ENCODE measurements at regions not wholly inside any gene's neighbourhood (a gene's known extent, or its start where the extent isn't known, plus 50 kb on each side); places are given as distances from the start of the nearest gene placed in this dataset.
"Not testable (repeated sequence)": the region's sequence is repeated elsewhere in the genome, so short reads cannot be mapped to it uniquely, and the experiment has no call there.

DNA sequence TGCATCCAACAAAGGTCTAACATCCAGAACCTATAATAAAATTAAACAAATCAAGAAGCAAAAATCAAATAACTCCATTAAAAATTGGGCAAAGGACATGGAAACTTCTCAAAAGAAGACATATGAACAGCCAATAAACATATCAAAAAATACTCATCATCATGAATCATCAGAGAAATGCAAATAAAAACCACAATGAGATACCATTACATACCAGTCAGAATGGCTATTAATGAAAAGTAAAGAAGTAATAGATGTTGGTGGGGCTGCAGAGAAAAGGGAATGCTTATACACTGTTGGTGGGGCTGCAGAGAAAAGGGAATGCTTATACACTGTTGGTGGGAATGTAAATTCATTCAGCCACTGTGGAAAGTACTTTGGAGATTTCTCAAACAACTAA lies 465.8 kb downstream of the ZIC3 start:
- DNase-seq: no peak

- DNase-seq: peak; percentile 1
These were observed 468.2 kb downstream of the ZIC3 start for GRCh38 chrX:138034136-138034535.

DNA sequence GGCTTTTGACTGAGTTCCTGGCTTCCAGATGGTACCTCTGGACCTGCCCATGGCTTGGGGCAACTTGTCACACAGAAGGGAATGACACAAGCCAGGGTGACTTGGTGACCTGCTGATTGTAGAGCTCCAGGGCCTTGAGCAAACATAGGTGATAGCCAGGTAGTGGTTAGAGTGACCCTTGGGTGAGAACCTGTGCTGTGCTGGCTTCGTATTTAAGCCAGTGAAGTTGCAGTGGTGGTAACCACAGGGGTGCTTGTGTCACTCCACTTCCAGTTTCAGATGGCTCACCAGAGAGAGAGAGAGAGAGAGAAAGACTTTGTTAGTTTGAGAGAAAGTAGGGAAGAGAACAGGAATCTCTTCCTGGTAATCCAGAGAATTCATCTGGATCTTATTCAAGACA lies 471.6 kb downstream of the ZIC3 start:
- no peak for DNase-seq

GRCh38 chrX:138057883-138058282 lies 492.0 kb downstream of the ZIC3 start:
- DNase-seq: no peak

DNA sequence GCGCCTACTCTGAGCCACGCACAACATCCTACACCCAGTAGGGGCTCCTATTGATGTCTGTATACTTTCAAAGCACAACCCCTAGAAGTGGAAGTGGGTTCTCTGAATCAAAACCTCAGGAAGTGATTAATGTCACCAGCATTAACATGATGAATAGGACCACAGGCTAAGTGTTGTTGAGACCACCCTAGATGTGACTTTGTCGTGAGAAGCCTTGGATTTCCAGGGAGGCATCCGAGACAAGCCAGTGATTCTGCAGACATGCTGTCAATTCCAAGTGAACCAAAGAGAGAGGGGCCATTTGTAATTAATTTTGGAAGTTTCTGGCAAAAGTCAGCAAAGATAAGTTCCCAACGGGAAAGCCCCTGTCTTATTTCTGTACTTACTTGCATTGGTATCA lies 493.0 kb downstream of the ZIC3 start:
- DNase-seq: no peak

DNA sequence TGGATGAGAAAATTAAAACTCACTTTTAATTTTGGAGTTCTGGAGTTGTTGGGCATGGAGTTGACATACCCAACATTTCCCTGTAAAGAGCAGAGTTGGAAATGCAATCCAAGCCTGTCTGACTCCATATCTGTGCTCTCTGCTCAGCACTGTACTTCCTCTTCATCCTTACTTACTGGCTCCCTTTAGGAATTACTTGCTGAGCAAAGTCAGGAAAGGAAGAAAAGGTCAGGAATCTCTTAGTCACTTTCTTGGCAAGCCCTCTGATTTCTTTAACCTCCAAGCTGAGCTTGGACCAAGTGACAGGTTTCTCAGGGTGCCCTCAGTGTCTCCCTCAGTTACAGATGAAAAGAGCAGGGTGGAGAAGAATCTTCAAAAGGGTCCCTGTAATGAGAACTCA lies 501.5 kb downstream of the ZIC3 start:
- no peak for DNase-seq

DNA sequence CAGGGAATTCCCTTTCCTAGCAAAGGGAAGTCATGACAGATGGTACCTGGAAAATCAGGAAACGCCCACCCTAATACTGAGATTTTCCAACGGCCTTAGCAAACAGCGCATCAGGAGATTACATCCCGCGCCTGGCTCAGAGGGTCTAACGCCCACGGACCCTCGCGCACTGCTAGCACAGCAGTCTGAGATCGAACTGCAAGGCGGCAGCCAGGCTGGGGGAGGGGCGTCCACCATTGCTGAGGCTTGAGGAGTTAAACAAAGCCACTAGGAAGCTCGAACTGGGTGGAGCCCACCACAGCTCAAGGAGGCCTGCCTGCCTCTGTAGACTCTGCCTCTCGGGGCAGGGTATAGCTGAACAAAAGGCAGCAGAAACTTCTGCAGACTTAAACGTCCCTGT lies 507.7 kb downstream of the ZIC3 start:
- no peak for DNase-seq

DNA sequence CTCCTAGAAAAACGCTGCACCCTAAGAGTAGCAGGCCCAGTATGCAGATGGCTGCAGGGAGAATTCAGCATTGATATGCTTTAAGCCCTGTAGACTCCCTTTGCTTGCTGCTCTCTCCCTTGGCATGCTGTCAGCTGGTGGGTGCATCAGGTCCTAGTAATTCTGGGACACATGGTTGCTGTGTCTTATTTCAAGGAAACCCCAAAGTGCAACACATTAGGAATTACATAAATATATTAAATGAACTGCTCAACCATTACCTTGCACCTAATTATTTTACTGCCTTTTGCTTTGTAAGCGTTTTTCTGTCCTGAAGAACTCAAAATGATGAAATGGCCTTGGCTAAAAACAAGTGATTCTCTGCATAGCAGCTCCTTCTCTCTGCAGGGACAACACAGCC lies 516.3 kb downstream of the ZIC3 start:
- no peak for DNase-seq

- no peak for DNase-seq
These were observed 517.0 kb downstream of the ZIC3 start for GRCh38 chrX:138082896-138083295.

- DNase-seq: not testable (repeated sequence)
These were observed 545.0 kb downstream of the ZIC3 start for GRCh38 chrX:138110910-138111309.

GRCh38 chrX:138127314-138127713 lies 561.4 kb downstream of the ZIC3 start:
- DNase-seq: no peak

DNA sequence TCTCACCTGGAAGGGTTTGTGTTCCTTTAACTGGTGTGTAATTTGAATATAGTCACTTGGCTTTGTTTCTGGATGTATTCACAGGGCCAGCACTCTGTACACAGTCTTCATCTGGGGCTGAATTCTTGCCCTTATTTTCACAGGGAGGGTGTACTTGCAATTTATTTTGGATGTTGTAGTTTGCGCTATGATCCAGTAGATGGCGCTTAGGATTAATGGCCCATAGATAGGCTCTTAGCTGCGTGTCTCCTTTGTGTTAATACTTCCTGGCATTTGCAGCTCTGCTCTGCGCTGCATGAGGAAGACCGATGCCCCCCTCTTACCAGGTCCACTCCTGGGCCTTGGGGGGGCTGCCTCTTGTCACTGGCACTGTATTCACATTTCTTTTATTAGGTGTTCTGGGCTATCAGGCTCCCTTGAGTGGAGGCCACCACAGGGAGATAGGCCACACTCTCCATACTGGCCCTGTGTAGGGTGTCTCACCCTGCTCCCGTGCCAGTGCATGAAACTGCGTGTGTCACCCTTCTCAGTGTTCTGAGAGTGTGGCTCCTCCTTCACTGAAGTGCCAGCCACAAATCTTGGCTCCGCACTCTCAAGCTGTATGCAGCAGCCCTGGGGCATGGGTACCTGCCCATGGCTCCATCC lies 562.2 kb downstream of the ZIC3 start:
- DNase-seq: peak; percentile 48

DNA sequence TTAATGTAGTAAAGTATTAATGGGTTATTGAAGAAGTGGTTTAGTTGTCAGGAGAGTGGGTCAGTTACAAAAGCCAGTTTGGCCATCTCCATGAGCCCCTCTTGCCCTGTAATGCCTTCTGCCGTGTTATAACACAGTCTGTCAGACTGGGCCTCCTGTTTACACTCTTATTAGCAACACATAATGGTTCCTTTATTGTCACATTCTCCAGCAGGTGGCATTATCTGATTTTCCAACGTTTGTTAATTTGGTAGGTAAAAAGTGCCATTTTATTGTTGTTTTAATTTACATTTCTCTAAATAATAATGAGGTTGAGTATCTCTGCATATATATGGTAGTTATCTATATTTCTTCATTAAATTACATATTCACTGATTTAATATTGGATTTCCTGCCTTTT lies 560.8 kb downstream of the FGF13 start:
- DNase-seq: peak; percentile 10

DNA sequence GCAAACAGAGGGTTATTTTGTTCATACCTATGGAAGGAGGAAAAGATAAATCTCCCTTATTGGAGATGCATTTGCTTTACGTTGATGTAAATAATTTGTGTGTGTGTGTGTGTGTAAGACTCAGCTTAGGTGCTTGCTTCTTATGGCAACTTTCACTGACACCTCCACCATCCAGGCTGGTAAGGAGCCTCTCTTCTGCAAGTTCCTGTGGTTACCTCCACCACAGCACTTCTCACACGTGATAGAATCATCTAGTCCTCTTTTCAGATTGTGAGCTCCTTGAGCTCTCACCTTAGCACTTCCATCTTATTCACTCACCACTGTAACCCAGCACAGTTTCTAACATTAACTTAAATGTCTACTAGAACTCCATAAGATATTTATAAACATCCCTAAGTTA lies 553.7 kb downstream of the FGF13 start:
- DNase-seq: no peak

DNA sequence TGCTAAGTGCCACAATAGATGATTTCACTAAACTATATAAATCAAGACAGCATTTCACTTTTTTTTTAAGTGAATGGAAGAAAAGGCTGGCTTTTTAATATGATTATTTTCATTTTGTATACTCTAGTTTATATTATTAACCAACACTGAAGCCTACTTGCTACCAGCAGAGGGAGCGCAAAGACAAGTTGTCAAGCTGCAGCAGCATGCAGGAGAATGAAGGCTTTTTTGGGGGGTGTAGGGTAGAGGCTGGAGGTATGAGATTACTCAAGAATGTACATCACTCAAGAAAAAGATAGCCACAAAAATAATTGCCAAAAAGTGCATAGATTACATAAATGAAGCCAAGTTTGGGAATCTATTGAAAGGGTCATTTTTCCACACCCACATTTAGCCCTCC lies 519.5 kb downstream of the FGF13 start:
- DNase-seq: peak; percentile 29

- DNase-seq: no peak
These were observed 481.8 kb downstream of the FGF13 start for GRCh38 chrX:138229718-138230117.

- DNase-seq: no peak
These were observed 471.3 kb downstream of the FGF13 start for GRCh38 chrX:138240266-138240665.

DNA sequence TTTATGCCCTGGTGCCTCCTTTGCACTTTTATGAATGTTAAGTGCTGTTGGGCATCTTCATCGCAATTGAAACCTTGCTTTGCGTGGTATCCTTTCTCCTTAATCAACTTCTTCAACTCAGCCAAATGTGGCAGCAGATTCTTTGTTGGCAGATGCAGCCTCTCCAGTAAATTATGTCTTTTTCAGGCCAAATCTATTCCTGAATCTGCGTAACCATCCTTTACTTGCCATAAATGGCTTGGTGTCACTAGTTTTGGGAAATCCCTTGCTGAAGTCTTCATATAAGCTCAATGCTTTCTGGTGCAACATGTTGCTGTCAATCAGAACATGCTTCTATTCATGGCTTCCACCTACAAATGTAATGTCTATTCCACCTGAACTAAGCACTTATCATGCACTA lies 457.5 kb downstream of the FGF13 start:
- no peak for DNase-seq

- no peak for DNase-seq
These were observed 456.1 kb downstream of the FGF13 start for GRCh38 chrX:138255373-138255772.

- not testable (repeated sequence) for DNase-seq
These were observed 447.4 kb downstream of the FGF13 start for GRCh38 chrX:138264095-138264494.

- no peak for DNase-seq
These were observed 440.6 kb downstream of the FGF13 start for GRCh38 chrX:138270931-138271330.

- DNase-seq: not testable (repeated sequence)
These were observed 428.8 kb downstream of the FGF13 start for GRCh38 chrX:138282598-138283150.

DNA sequence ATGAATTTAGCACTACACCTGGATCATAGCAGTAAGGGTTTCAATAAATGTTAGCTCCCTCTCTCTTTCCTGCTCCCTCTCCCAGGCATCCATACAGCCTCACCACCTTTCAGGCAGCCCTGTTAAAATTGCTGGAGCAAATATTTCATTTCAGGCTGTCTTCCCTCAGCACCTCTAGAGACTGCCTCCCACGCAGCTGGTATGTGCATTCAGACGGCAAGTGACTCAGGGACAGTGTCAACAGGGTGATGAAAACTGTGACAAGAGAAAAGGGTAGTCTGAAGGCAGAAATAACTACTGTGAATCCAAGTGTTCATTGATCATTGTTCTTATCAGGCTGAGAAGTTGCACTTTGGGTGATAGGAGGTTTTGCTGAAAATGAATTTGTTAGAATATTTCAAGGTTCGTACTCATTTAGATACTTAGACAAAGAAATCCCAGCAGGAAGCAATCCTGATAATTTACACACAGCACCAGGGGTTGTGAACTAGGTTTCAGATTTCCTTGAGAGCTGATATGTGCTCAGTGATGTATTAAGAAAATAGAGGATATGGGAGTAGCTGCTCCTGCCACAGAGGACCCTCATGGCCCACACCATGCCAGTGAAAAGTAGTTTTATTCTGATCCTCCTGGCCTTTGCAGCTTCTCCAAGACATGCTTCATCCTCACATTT lies 424.2 kb downstream of the FGF13 start:
- no peak for DNase-seq

DNA sequence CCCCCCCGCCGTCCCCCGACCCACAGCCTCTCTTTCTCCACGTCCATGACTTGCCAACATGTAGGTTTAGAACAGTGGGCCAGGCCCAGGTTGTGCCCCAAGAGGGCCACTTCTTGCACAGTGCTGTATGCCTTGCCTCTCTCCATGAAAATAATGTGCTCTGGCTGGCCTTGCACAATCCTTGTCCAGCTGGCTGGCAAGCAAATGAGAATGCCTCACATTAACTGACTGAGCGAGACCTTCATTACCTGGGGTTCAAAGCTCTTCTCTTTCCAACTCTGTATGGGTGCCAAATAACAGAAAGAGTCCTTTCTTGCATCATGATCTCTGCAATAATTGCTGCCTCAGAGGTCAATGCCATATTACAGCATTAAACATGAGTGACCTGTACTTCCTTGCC lies 416.6 kb downstream of the FGF13 start:
- DNase-seq: no peak

DNA sequence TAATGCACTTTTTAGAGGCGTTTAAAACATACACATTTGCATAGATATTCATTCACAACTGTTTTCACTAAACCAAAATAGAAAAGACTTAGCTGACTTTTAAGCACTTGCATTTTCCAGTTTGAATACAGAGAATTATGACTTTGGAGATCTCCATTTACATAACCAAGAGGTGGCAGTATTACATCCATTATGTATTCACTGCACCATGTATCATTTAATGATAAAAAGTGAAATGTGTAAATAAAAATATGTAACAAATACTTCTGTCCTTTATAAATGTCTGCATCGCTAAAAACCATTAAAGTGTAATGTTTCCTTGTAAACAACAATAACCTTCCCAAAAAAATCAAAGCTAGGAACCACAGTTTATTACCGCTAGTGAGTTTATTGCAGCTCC lies 413.2 kb downstream of the FGF13 start:
- peak; percentile 0 for DNase-seq
